ENCODE measurements at regions not wholly inside any gene's neighbourhood (a gene's known extent, or its start where the extent isn't known, plus 50 kb on each side); places are given as distances from the start of the nearest gene placed in this dataset.

DNA sequence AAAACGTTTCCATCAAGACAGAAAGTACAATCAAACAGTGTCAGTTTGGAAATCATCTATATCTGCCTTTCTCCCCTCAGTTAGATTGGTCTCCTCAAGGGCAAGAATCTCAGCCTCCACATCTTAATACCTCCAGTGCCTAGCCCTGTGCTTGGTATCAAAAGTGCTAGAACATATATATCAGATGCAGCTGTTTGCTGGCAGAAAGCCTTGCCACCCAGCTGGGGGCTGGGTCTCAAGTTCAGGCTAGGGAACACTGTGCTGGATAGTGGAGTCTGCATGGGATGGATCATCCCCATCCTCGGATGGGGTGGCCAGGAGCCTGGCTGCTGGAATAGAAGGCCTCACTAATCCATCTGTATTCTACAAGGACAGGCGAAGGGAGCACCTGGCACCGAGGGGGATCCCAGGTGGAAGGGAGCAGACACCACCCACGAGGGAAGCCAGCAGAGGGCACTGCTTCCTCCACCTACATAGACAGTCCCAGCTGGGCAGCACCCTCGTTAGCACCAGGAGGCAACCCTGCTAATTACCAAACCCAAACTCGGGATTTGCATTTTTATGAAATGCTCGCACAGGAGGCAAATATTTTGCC, 602.2 kb downstream of the BUD13 start:
- no peak overlapping the region for H3K4me2 ChIP-seq (ENCODE audit: low read length)
- H3K4me1 ChIP-seq (ENCODE audit: low read length) = no peaks in the 10 kb centered on the region
- H3K27ac ChIP-seq (ENCODE audit: low read length) = no peak overlapping the region
- H4K20me1 ChIP-seq (ENCODE audit: insufficient read depth, low read length) = no peaks in the 10 kb centered on the region
- H3K4me3 ChIP-seq (ENCODE audit: low read length) = no peak overlapping the region
- H3K79me2 ChIP-seq (ENCODE audit: low read length) = no peaks in the 10 kb centered on the region
- no peak overlapping the region for H3K9ac ChIP-seq (ENCODE audit: low read length)
- no peaks in the 10 kb centered on the region for H3K36me3 ChIP-seq (replicated peaks; ENCODE audit: low read depth, low read length)
- no peak overlapping the region for H2AFZ ChIP-seq (ENCODE audit: low read depth, low read length)
- H3K27me3 ChIP-seq (ENCODE audit: low read depth, low read length) = peaks cover 5% of the 10 kb centered on the region; the same call in 1 of the 2 replicates
- TF ChIP-seq CTCF (IDR thresholded peaks at IDR 0.05; ENCODE audit: low read depth, low read length) = peak; percentile 56
- no peak for TF ChIP-seq EZH2phosphoT487 (IDR thresholded peaks at IDR 0.05; ENCODE audit: low read depth)
- no peaks in the 10 kb centered on the region for H3K9me3 ChIP-seq (ENCODE audit: insufficient read depth, low read length)

DNA sequence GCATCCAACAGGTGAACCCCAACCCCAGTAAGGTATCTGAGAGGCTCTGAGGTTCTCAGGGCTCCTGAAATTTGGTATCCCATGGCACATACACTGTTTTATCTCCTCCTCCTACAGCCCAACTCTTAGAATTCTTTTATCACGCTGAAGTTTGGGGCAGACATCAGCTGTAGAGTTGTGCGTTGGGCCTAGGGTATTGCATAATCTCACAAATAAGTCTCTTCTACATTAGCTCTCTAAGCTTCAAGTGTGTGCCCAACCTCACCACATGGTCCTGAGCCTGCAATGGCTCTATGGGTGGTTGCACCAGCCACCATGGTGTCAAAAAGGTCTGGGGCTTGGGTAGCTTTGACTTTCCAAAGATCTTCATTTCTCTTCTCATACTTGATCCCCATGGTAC, 603.0 kb downstream of the BUD13 start:
- Histone ChIP-seq H3K4me2 (ENCODE audit: low read length) (no peak overlapping the region), H3K9ac (ENCODE audit: low read length) (no peak overlapping the region), H2AFZ (ENCODE audit: low read depth, low read length) (no peak overlapping the region), H4K20me1 (ENCODE audit: insufficient read depth, low read length) (no peaks in the 10 kb centered on the region), H3K9me3 (ENCODE audit: insufficient read depth, low read length) (no peaks in the 10 kb centered on the region), H3K27ac (ENCODE audit: low read length) (no peak overlapping the region), H3K79me2 (ENCODE audit: low read length) (no peaks in the 10 kb centered on the region), H3K4me1 (ENCODE audit: low read length) (no peaks in the 10 kb centered on the region), H3K4me3 (ENCODE audit: low read length) (no peak overlapping the region), H3K36me3 (replicated peaks; ENCODE audit: low read depth, low read length) (no peaks in the 10 kb centered on the region), H3K27me3 (ENCODE audit: low read depth, low read length) (peaks cover under 1% of the 10 kb centered on the region; the same call in 1 of the 2 replicates)
- TF ChIP-seq EZH2phosphoT487 (IDR thresholded peaks at IDR 0.05; ENCODE audit: low read depth) = no peak
- no peak for TF ChIP-seq CTCF (IDR thresholded peaks at IDR 0.05; ENCODE audit: low read depth, low read length)

DNA sequence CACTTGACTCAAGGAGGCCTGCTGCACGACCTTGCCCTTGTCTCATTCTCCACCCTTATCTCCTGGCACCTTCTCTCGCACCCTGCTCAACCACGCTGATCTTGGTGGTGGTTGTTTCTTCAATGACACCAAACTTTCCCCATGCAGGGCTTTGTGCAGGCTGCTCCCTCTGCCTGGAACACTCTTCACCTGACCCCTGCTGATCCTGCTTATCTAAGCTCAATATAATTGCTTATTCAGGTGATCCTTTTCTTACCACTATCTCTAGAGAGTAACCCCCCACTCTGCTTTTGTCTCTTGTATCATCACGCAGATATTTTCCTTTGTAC, 604.4 kb downstream of the BUD13 start:
- H3K27ac ChIP-seq (ENCODE audit: low read length) = no peak overlapping the region
- H3K9me3 ChIP-seq (ENCODE audit: insufficient read depth, low read length) = no peaks in the 10 kb centered on the region
- TF ChIP-seq EZH2phosphoT487 (IDR thresholded peaks at IDR 0.05; ENCODE audit: low read depth) (no peak), CTCF (IDR thresholded peaks at IDR 0.05; ENCODE audit: low read depth, low read length) (no peak)

DNA sequence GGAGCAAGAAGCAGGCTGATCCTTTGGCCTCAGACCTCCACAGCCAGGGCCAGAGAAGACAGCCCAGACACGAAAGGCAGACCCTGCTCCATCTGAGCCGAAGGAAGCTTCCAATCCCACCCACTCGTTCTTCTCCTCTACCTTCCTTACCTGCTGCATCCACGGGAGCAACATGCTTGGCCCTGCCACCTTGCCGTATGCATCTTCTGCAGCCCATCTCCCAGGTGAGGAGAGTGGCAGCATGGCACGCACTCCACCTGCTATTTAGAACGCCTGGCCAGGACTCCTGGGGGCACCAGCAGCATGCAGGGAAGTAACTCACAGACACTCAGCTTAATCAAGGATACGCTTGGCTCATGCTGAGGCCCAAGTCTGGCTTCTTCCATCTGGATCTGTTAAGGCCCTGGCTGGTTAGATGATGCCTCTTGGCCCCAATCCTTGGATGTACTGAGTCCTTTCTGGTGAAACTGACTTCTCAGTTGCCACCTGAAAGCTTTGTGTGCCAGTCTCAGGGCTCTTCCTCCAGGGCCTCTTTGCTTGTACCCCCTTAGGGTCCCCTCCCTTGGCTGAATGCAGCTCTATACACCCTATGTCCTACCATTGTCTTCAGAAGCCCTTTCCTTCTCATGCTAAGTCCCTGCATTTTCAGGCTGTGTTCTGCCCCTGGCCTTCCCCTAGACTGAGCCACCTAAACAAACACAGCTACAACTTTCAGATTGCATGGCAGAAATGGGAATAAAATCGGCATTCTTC, 604.9 kb downstream of the BUD13 start:
- H3K4me1 ChIP-seq (ENCODE audit: low read length) = no peaks in the 10 kb centered on the region
- H3K9me3 ChIP-seq (ENCODE audit: insufficient read depth, low read length) = no peaks in the 10 kb centered on the region
- no peak overlapping the region for H2AFZ ChIP-seq (ENCODE audit: low read depth, low read length)
- no peak overlapping the region for H3K9ac ChIP-seq (ENCODE audit: low read length)
- no peak overlapping the region for H3K27ac ChIP-seq (ENCODE audit: low read length)
- TF ChIP-seq EZH2phosphoT487 (IDR thresholded peaks at IDR 0.05; ENCODE audit: low read depth) (no peak), CTCF (IDR thresholded peaks at IDR 0.05; ENCODE audit: low read depth, low read length) (no peak)
- no peaks in the 10 kb centered on the region for H3K36me3 ChIP-seq (replicated peaks; ENCODE audit: low read depth, low read length)
- no peaks in the 10 kb centered on the region for H4K20me1 ChIP-seq (ENCODE audit: insufficient read depth, low read length)
- H3K79me2 ChIP-seq (ENCODE audit: low read length) = no peaks in the 10 kb centered on the region
- no peak overlapping the region for H3K4me3 ChIP-seq (ENCODE audit: low read length)
- no peak overlapping the region for H3K4me2 ChIP-seq (ENCODE audit: low read length)
- H3K27me3 ChIP-seq (ENCODE audit: low read depth, low read length) = peaks cover 10% of the 10 kb centered on the region; the same call in 1 of the 2 replicates

More for the DNA sequence above, 604.4 kb downstream of the BUD13 start:
- H3K79me2 ChIP-seq (ENCODE audit: low read length) = no peaks in the 10 kb centered on the region
- no peaks in the 10 kb centered on the region for H3K4me1 ChIP-seq (ENCODE audit: low read length)
- no peaks in the 10 kb centered on the region for H4K20me1 ChIP-seq (ENCODE audit: insufficient read depth, low read length)
- no peak overlapping the region for H2AFZ ChIP-seq (ENCODE audit: low read depth, low read length)
- no peaks in the 10 kb centered on the region for H3K36me3 ChIP-seq (replicated peaks; ENCODE audit: low read depth, low read length)
- H3K9ac ChIP-seq (ENCODE audit: low read length) = no peak overlapping the region
- no peak overlapping the region for H3K4me2 ChIP-seq (ENCODE audit: low read length)
- H3K27me3 ChIP-seq (ENCODE audit: low read depth, low read length) = peaks cover 7% of the 10 kb centered on the region; the same call in 1 of the 2 replicates
- H3K4me3 ChIP-seq (ENCODE audit: low read length) = no peak overlapping the region

Measured in OCI-LY3 (cell line).